Natural killer cell (primary cell): ENCODE measurements at regions not wholly inside any gene's neighbourhood (a gene's known extent, or its start where the extent isn't known, plus 50 kb on each side); places are given as distances from the start of the nearest gene placed in this dataset.

Experiments
- ATAC-seq, 3 donors: fragments of 150-1000 bp in 2 of 3; fragments of 200-7000 bp in 1 of 3; cut with Tn5 transposase; 1 replicate in 1 of 3; 2 replicates in 2 of 3; pipeline ENCODE4 v1.10.0; 2021; ENCODE audit warnings: mild to moderate bottlenecking in 2 of 3, moderate library complexity in 2 of 3
- DNase-seq, 2 donors: peaks; one replicate each; pipeline versions ENCODE4 v3.0.0 to v3.0.0-alpha.2; 2013 to 2021; ENCODE audit warnings: mixed read lengths in 1 of 2
- H3K27ac ChIP-seq: one replicate; pipeline ENCODE4 v1.5.1; 2013; ENCODE audit warnings: mild to moderate bottlenecking, low read length
- H3K27me3 ChIP-seq: one replicate; pipeline ENCODE4 v1.6.1; 2013; ENCODE audit warnings: low read length; ENCODE audit not compliant: control insufficient read depth, insufficient read depth
- H3K36me3 ChIP-seq: one replicate; pipeline ENCODE4 v1.6.1; 2013; ENCODE audit warnings: low read length; ENCODE audit not compliant: control insufficient read depth, insufficient read depth
- H3K4me1 ChIP-seq: one replicate; pipeline ENCODE4 v1.6.1; 2013; ENCODE audit warnings: low read length; ENCODE audit not compliant: control insufficient read depth, insufficient read depth
- H3K4me3 ChIP-seq: one replicate; pipeline ENCODE4 v1.5.1; 2013; ENCODE audit warnings: low read length
- H3K9me3 ChIP-seq: one replicate; pipeline ENCODE4 v1.6.1; 2013; ENCODE audit warnings: low read length; ENCODE audit not compliant: control insufficient read depth, insufficient read depth
- H3K27ac Mint-ChIP-seq, 2 donors: one replicate each; pipeline ENCODE4 v1.8.0; 2022; ENCODE audit warnings: mild to moderate bottlenecking in 2 of 2, mixed read lengths in 2 of 2, moderate library complexity in 1 of 2
- H3K27me3 Mint-ChIP-seq, 2 donors: one replicate each; pipeline ENCODE4 v1.8.0; 2022; ENCODE audit warnings: low read depth in 2 of 2, mixed read lengths in 2 of 2
- H3K36me3 Mint-ChIP-seq: one replicate; pipeline ENCODE4 v1.8.0; 2022; ENCODE audit warnings: mixed read lengths
- H3K4me1 Mint-ChIP-seq, 2 donors: one replicate each; pipeline ENCODE4 v1.8.0; 2022; ENCODE audit warnings: mixed read lengths in 2 of 2
- H3K4me3 Mint-ChIP-seq: one replicate; pipeline ENCODE4 v1.8.0; 2022; ENCODE audit warnings: mild to moderate bottlenecking, moderate library complexity, mixed read lengths
- H3K9me3 Mint-ChIP-seq, 2 donors: one replicate each; pipeline ENCODE4 v1.8.0; 2022; ENCODE audit warnings: mixed read lengths in 2 of 2
- CTCF ChIP-seq: fragments of 200-600 bp; IDR thresholded peaks from one replicate; pipeline ENCODE4 v1.8.0; 2022; ENCODE audit warnings: antibody characterized with exemption
- WGBS: methylation state at CpG from one replicate; pipeline ENCODE4 v1.1.7; 2013; ENCODE audit warnings: missing lambda C conversion rate; ENCODE audit not compliant: insufficient coverage; 5-methylcytosine and 5-hydroxymethylcytosine counted together
- intact Hi-C: fragments of 100-400 bp; cut with micrococcal nuclease; formaldehyde crosslinking; loops from one replicate; pipeline ENCODE4 v1.14.2; 2022

- WGBS = 97% methylated on average over 2 of the region's 2 CpGs
- no peaks in the 10 kb centered on the region for H3K9me3 Mint-ChIP-seq
- H3K36me3 Mint-ChIP-seq = no peaks in the 10 kb centered on the region
- Histone ChIP-seq H3K4me1 (no peaks in the 10 kb centered on the region), H3K9me3 (no peaks in the 10 kb centered on the region), H3K27me3 (no peaks in the 10 kb centered on the region), H3K27ac (no peak overlapping the region), H3K36me3 (no peaks in the 10 kb centered on the region), H3K4me3 (no peak overlapping the region)
- no peak for DNase-seq
- H3K4me3 Mint-ChIP-seq = no peak overlapping the region
- no peak overlapping the region for H3K27ac Mint-ChIP-seq
- intact Hi-C loops = no loop called here
- no peaks in the 10 kb centered on the region for H3K4me1 Mint-ChIP-seq
- ATAC-seq = no peak
- peaks cover 9 to 11% of the 10 kb centered on the region in 2 donors for H3K27me3 Mint-ChIP-seq
- TF ChIP-seq CTCF = no peak
These were observed 188.4 kb downstream of the SATB1 start for GRCh38 chr3:18236726-18237125.

- no peak overlapping the region for H3K27ac Mint-ChIP-seq
- ATAC-seq (no peak), DNase-seq (no peak)
- TF ChIP-seq CTCF = no peak
- Histone ChIP-seq H3K27ac (no peak overlapping the region), H3K9me3 (no peaks in the 10 kb centered on the region), H3K36me3 (no peaks in the 10 kb centered on the region), H3K4me1 (no peaks in the 10 kb centered on the region), H3K4me3 (no peak overlapping the region), H3K27me3 (no peaks in the 10 kb centered on the region)
- no peaks in the 10 kb centered on the region for H3K4me1 Mint-ChIP-seq
- H3K9me3 Mint-ChIP-seq = no peaks in the 10 kb centered on the region
- peaks cover 9 to 11% of the 10 kb centered on the region in 2 donors for H3K27me3 Mint-ChIP-seq
- no peaks in the 10 kb centered on the region for H3K36me3 Mint-ChIP-seq
- WGBS = 89% methylated on average over 4 of the region's 4 CpGs
- intact Hi-C loops = no loop called here
- no peak overlapping the region for H3K4me3 Mint-ChIP-seq
These were observed 190.3 kb downstream of the SATB1 start for GRCh38 chr3:18234717-18235335.

DNA sequence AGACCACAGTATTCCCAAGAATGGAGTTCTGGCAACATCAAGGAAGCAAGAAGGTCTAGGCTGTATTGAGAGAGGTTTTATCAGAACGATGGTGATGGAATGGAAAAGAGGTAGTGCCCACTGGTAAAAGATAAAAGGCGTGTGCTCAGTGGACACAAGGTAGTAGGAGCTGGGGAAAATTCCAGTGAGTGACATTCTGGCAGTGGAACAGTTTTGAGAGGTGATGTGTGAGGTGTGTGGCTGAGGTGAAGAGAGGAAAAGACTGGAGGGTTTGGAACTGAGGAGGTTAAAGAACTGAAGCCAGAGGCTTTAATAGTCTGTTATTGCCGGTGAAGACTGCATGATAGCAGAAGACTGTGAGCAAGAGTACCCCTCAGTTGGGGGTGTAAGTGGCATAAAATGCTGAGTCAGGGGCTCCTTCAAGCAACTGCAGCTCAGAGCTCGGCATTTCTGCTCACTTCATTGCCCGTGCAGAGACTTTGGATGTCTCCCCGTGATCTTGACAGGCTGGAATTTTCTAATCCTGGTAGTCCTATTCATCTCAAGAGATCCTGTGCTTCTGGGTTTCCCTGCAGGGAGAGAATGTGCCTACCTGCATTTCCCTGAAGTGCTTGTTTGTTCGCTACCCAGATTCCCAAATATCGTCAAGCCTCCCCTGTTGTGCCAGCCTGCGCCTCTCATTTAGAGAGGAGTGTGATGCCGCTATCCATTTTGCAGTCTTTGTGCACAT, 191.0 kb downstream of the SATB1 start:
- Mint-ChIP-seq H3K36me3 (no peaks in the 10 kb centered on the region), H3K27ac (no peak overlapping the region), H3K27me3 (peaks cover 9 to 11% of the 10 kb centered on the region in 2 donors), H3K4me3 (no peak overlapping the region), H3K4me1 (no peaks in the 10 kb centered on the region), H3K9me3 (no peaks in the 10 kb centered on the region)
- Histone ChIP-seq H3K27ac (no peak overlapping the region), H3K4me3 (no peak overlapping the region), H3K9me3 (no peaks in the 10 kb centered on the region), H3K27me3 (no peaks in the 10 kb centered on the region), H3K4me1 (no peaks in the 10 kb centered on the region), H3K36me3 (no peaks in the 10 kb centered on the region)
- 90% methylated on average over 10 of the region's 10 CpGs for WGBS
- no peak for DNase-seq
- TF ChIP-seq CTCF = no peak
- ATAC-seq = no peak
- intact Hi-C loops = no loop called here
